ENCODE measurements at regions not wholly inside any gene's neighbourhood (a gene's known extent, or its start where the extent isn't known, plus 50 kb on each side); places are given as distances from the start of the nearest gene placed in this dataset.

DNA sequence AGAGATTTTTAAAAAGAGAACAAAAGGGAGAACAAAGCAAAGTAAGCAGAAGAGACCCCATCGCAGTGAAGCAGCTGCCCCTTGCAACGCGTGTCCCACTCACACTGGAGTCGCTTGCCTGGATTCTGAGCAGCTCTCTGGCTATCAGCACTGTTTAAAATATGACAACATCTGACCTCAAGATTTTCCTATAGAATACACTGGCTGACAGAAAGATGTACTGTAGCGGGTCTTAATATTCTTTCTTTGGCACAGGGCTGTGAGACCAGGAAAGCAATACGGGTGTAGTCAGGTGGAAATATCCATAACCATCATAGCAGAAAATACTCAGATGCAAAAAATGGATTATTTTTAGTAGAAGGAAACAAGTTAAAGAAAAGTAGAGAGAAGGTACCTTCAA, 125.7 kb upstream of the TNS3 start:
- TF ChIP-seq, protein P1, sequence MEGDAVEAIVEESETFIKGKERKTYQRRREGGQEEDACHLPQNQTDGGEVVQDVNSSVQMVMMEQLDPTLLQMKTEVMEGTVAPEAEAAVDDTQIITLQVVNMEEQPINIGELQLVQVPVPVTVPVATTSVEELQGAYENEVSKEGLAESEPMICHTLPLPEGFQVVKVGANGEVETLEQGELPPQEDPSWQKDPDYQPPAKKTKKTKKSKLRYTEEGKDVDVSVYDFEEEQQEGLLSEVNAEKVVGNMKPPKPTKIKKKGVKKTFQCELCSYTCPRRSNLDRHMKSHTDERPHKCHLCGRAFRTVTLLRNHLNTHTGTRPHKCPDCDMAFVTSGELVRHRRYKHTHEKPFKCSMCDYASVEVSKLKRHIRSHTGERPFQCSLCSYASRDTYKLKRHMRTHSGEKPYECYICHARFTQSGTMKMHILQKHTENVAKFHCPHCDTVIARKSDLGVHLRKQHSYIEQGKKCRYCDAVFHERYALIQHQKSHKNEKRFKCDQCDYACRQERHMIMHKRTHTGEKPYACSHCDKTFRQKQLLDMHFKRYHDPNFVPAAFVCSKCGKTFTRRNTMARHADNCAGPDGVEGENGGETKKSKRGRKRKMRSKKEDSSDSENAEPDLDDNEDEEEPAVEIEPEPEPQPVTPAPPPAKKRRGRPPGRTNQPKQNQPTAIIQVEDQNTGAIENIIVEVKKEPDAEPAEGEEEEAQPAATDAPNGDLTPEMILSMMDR (IDR thresholded peaks at IDR 0.05), result no peak
- no peak for TF ChIP-seq POLR2A (IDR thresholded peaks at IDR 0.05)
